ENCODE measurements at regions not wholly inside any gene's neighbourhood (a gene's known extent, or its start where the extent isn't known, plus 50 kb on each side); places are given as distances from the start of the nearest gene placed in this dataset.
"Not testable (repeated sequence)": the region's sequence is repeated elsewhere in the genome, so short reads cannot be mapped to it uniquely, and the experiment has no call there.

DNA sequence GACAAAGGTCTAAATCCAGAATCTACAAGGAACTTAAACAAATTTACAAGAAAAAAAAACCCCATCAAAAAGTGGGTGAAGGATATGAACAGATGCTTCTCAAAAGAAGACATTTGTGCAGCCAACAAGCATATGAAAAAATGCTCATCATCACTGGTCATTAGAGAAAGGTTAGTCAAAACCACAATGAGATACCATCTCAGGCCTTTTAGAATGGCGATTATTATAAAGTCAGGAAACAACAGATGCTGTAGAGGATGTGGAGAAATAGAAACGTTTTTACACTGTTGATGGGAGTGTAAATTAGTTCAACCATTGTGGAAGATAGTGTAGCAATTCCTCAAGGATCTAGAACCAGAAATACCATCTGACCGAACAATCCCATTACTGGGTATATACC, 518.9 kb upstream of the CCDC54 start:
- H3K9me3 ChIP-seq (ENCODE audit: control insufficient read depth, low read depth, low read length); DNase-seq; H3K27ac ChIP-seq (ENCODE audit: low read length); H3K4me1 ChIP-seq (ENCODE audit: control insufficient read depth, insufficient read depth, low read length); H3K27me3 ChIP-seq (ENCODE audit: control insufficient read depth, insufficient read depth, low read length); H3K4me3 ChIP-seq (ENCODE audit: low read length); H3K36me3 ChIP-seq (ENCODE audit: control insufficient read depth, insufficient read depth, low read length): not testable (repeated sequence)
- WGBS (ENCODE audit: insufficient coverage, low lambda C conversion rate): 100% methylated on average over 1 of the region's 3 CpGs

DNA sequence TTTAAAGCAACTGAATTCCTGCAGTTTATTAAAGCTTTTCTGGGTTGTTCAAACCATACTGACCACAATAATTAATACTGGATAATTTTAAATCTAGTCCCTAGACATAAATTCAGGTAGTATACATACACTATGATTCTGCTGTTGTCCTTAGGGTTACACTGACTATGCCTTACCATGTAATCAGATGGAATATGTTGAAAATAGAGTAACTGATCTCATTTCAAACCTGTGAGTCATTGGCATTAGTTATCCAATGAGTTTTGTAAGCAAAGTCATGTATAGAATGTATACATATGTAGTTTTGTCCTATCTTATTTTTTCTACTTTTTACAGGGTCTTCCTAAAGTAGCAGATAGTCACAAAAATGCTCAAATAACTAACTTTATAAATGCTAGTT, 517.1 kb upstream of the CCDC54 start:
- no peak overlapping the region for H3K4me3 ChIP-seq (ENCODE audit: low read length)
- DNase-seq: no peak
- no peaks in the 10 kb centered on the region for H3K27me3 ChIP-seq (ENCODE audit: control insufficient read depth, insufficient read depth, low read length)
- no peaks in the 10 kb centered on the region for H3K4me1 ChIP-seq (ENCODE audit: control insufficient read depth, insufficient read depth, low read length)
- no peaks in the 10 kb centered on the region for H3K36me3 ChIP-seq (ENCODE audit: control insufficient read depth, insufficient read depth, low read length)
- no peaks in the 10 kb centered on the region for H3K9me3 ChIP-seq (ENCODE audit: control insufficient read depth, low read depth, low read length)
- no peak overlapping the region for H3K27ac ChIP-seq (ENCODE audit: low read length)

DNA sequence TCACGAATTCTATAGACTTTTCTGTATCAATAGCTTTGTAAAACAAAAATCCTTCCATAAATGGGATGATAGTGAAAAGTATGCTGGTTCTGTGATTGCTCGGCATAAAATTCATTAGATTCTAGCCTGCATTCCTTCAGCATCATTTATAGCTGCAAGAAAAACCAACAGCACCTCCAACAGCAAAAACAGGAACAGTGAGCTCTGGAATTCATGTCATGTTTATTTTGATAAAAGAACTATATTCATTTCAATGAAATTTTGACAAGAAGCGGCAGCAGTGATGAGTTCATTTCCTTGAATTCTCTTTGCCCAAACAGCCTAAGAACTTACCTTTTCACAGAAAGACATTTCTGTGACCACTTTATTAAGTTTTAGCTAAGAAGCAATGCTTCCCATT, 515.2 kb upstream of the CCDC54 start:
- H3K27me3 ChIP-seq (ENCODE audit: control insufficient read depth, insufficient read depth, low read length): no peaks in the 10 kb centered on the region
- H3K27ac ChIP-seq (ENCODE audit: low read length): no peak overlapping the region
- no peaks in the 10 kb centered on the region for H3K36me3 ChIP-seq (ENCODE audit: control insufficient read depth, insufficient read depth, low read length)
- 70% methylated on average over 2 of the region's 3 CpGs for WGBS (ENCODE audit: insufficient coverage, low lambda C conversion rate)
- H3K4me3 ChIP-seq (ENCODE audit: low read length): no peak overlapping the region
- H3K4me1 ChIP-seq (ENCODE audit: control insufficient read depth, insufficient read depth, low read length): no peaks in the 10 kb centered on the region
- no peak for DNase-seq
- no peaks in the 10 kb centered on the region for H3K9me3 ChIP-seq (ENCODE audit: control insufficient read depth, low read depth, low read length)

DNA sequence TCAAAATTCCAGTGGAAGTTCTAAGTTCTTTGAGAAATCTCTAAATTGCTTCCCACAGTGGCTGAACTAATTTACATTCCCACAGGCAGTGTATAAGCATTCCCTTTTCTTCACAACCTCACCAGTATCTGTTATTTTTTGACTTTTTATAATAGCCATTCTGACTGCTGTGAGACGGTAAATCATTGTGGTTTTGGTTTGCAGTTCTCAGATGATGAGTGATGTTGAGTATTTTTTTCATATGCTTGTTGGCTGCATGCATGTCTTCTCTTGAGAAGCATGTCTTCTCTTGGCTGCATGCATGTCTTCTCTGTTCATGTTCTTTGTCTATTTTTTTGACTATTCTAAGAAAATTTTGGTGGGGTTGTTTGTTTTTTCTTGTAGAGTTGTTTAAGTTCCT, 499.6 kb upstream of the CCDC54 start:
- Histone ChIP-seq H3K9me3 (ENCODE audit: control insufficient read depth, low read depth, low read length) (no peaks in the 10 kb centered on the region), H3K36me3 (ENCODE audit: control insufficient read depth, insufficient read depth, low read length) (no peaks in the 10 kb centered on the region), H3K27me3 (ENCODE audit: control insufficient read depth, insufficient read depth, low read length) (no peaks in the 10 kb centered on the region), H3K4me1 (ENCODE audit: control insufficient read depth, insufficient read depth, low read length) (no peaks in the 10 kb centered on the region), H3K4me3 (ENCODE audit: low read length) (no peak overlapping the region), H3K27ac (ENCODE audit: low read length) (no peak overlapping the region)
- no peak for DNase-seq
- WGBS (ENCODE audit: insufficient coverage, low lambda C conversion rate): no CpG with 5 or more reads among the region's 1 CpG

DNA sequence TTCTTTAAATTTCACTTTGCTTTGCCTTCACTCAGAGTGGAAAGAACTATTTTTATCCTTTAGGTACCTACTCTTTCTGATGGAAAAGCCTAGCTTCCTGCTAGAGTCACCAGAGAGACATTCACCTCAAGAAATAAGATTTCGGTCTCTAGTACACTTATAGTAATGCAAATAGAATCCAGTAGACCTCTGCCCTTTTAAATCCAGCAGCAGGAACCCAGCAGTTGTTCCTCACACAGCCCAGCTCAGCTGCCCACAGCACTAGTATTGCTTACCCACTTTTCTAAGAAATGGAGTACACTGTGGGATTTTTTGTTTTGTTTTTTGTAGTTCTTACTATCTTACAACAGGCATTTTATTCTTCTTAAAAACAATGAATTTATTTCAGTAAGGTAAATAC, 497.0 kb upstream of the CCDC54 start:
- Histone ChIP-seq H3K27ac (ENCODE audit: low read length) (no peak overlapping the region), H3K4me3 (ENCODE audit: low read length) (no peak overlapping the region), H3K27me3 (ENCODE audit: control insufficient read depth, insufficient read depth, low read length) (no peaks in the 10 kb centered on the region), H3K9me3 (ENCODE audit: control insufficient read depth, low read depth, low read length) (no peaks in the 10 kb centered on the region), H3K4me1 (ENCODE audit: control insufficient read depth, insufficient read depth, low read length) (no peaks in the 10 kb centered on the region), H3K36me3 (ENCODE audit: control insufficient read depth, insufficient read depth, low read length) (no peaks in the 10 kb centered on the region)
- no peak for DNase-seq
- WGBS (ENCODE audit: insufficient coverage, low lambda C conversion rate): no CpG with 5 or more reads among the region's 1 CpG

DNA sequence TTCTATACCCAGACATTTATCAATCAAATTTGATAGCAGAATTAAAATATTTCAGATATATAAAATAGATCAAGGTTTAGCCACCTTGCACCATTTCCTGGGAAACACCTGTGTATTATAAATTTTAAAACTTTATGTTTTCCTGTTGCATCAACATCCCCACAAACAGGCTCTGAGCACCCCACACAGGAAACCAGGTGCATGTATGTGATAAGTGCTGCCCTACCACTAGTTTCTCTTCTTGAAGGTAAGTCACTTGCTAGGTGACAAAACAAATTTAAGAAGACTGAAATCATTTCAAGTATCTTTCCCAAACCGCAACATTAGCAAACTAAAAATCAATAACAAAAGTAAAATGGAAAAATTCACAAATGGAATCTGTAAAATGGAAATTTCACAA, 496.1 kb upstream of the CCDC54 start:
- Histone ChIP-seq H3K36me3 (ENCODE audit: control insufficient read depth, insufficient read depth, low read length) (no peaks in the 10 kb centered on the region), H3K27ac (ENCODE audit: low read length) (no peak overlapping the region), H3K4me1 (ENCODE audit: control insufficient read depth, insufficient read depth, low read length) (no peaks in the 10 kb centered on the region), H3K27me3 (ENCODE audit: control insufficient read depth, insufficient read depth, low read length) (no peaks in the 10 kb centered on the region), H3K9me3 (ENCODE audit: control insufficient read depth, low read depth, low read length) (no peaks in the 10 kb centered on the region), H3K4me3 (ENCODE audit: low read length) (no peak overlapping the region)
- WGBS (ENCODE audit: insufficient coverage, low lambda C conversion rate): no CpG with 5 or more reads among the region's 1 CpG
- no peak for DNase-seq

DNA sequence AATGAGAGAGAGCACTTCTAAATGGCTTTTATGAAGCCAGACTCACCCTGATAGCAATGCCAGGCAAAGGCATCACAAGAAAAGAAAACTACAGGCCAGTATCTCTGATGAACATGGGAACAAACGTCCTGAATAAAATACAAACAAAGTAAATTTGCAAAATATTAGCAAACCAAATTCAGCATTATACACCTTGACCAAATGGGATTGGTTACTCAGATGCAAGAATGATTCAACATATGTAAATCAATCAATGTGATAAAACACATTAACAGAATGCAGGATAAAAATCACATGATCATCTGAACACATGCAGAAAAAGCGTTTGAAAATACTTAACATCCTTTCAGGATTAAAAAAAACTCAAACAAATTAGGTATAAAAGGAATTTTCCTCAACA, 494.9 kb upstream of the CCDC54 start:
- Histone ChIP-seq H3K4me1 (ENCODE audit: control insufficient read depth, insufficient read depth, low read length) (no peaks in the 10 kb centered on the region), H3K36me3 (ENCODE audit: control insufficient read depth, insufficient read depth, low read length) (no peaks in the 10 kb centered on the region), H3K4me3 (ENCODE audit: low read length) (no peak overlapping the region), H3K27ac (ENCODE audit: low read length) (no peak overlapping the region), H3K27me3 (ENCODE audit: control insufficient read depth, insufficient read depth, low read length) (no peaks in the 10 kb centered on the region), H3K9me3 (ENCODE audit: control insufficient read depth, low read depth, low read length) (no peaks in the 10 kb centered on the region)
- WGBS (ENCODE audit: insufficient coverage, low lambda C conversion rate): 75% methylated on average over 2 of the region's 2 CpGs
- DNase-seq: no peak

DNA sequence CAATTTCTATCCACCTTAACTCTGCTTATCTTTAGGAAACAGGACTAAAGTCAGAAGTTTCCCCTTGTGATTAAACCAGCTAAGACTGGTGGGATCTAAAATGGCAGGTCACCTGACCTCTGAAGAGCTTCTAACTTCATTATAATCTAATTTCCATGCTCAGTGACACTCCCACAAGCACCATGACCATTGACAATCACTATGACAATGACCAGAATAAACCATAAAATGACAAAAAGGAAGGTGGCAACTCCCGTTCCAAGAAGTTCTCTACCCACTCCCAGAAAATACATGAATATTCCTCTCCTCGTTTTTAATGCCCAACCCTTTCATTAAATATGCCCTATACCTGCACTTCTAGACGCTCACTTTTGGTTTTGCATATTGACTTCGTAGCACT, 471.2 kb upstream of the CCDC54 start:
- Histone ChIP-seq H3K27me3 (ENCODE audit: control insufficient read depth, insufficient read depth, low read length) (no peaks in the 10 kb centered on the region), H3K36me3 (ENCODE audit: control insufficient read depth, insufficient read depth, low read length) (no peaks in the 10 kb centered on the region), H3K27ac (ENCODE audit: low read length) (no peak overlapping the region), H3K4me3 (ENCODE audit: low read length) (no peak overlapping the region), H3K4me1 (ENCODE audit: control insufficient read depth, insufficient read depth, low read length) (no peaks in the 10 kb centered on the region), H3K9me3 (ENCODE audit: control insufficient read depth, low read depth, low read length) (peaks cover 4% of the 10 kb centered on the region)
- no peak for DNase-seq
- WGBS (ENCODE audit: insufficient coverage, low lambda C conversion rate): no CpG with 5 or more reads among the region's 4 CpGs

DNA sequence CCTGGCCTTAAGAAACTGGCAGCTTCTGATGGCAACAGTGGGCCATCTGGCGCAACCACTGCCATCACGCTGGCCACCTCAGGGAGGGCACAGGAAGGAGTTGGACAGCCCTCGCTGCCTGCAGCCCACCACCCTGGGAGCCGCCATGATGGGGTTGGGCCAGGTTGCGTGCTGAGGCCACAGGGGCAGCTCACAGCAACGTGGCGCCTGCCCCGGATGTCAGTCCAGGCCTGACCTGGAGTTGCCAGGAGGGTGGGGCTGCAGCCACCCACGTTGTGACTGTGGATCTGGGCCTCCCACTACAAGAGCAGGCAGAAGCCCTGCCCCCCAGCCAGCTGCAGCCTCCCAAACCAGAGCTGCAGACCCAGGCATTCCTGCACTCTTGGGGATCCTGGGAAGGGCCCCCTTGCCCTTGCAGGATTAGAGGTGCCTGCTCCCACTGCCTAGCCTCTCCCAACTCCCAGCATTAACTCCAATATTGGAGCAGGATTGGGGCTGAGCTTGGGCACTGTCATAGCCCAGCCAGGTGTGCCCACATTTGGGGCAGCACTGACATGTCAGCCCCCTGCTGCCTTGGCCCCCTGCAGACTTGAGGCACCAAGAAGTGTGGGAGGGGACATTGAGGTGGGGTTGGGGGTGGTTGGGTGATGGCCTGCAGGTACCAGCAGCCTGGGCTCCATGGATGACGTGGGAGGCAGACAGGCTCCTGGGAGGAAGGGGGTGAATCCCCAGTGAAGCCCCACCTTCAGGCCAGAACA, 468.9 kb upstream of the CCDC54 start:
- WGBS (ENCODE audit: insufficient coverage, low lambda C conversion rate): no CpG with 5 or more reads among the region's 10 CpGs
- Histone ChIP-seq H3K27ac (ENCODE audit: low read length) (no peak overlapping the region), H3K27me3 (ENCODE audit: control insufficient read depth, insufficient read depth, low read length) (no peaks in the 10 kb centered on the region), H3K4me3 (ENCODE audit: low read length) (no peak overlapping the region), H3K4me1 (ENCODE audit: control insufficient read depth, insufficient read depth, low read length) (no peaks in the 10 kb centered on the region), H3K36me3 (ENCODE audit: control insufficient read depth, insufficient read depth, low read length) (no peaks in the 10 kb centered on the region), H3K9me3 (ENCODE audit: control insufficient read depth, low read depth, low read length) (peaks cover 4% of the 10 kb centered on the region)
- DNase-seq: no peak

DNA sequence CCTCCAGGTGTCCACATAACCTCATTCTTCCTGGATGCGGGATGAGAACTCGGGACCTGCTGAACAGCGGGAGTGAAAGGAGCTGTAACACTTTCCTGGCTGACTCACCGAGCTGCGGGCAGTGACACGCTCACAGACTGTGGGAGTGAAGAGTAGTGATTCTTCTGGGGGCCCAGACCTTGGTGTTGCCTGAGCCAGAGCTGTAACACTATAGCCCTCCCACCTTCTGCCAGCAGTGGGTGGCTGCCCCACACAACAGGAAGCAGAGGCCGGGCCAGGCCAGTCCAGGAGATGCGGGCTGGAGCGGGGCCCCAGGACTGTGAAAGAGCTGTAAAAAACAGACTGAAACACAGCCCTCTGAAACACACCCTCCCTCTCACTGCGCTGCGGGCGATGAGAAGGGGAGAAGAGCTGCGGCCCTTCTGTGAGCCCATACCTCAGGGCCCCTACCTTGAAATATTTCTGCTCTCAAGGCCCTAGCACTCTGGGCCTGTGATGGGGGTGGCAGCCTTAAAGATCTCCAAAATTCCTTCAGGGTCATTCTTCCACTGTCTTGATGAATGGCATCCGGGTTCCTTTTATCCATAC, 464.0 kb upstream of the CCDC54 start:
- WGBS (ENCODE audit: insufficient coverage, low lambda C conversion rate): 100% methylated on average over 1 of the region's 14 CpGs
- Histone ChIP-seq H3K4me3 (ENCODE audit: low read length) (no peak overlapping the region), H3K27ac (ENCODE audit: low read length) (no peak overlapping the region), H3K4me1 (ENCODE audit: control insufficient read depth, insufficient read depth, low read length) (no peaks in the 10 kb centered on the region), H3K27me3 (ENCODE audit: control insufficient read depth, insufficient read depth, low read length) (no peaks in the 10 kb centered on the region), H3K36me3 (ENCODE audit: control insufficient read depth, insufficient read depth, low read length) (no peaks in the 10 kb centered on the region), H3K9me3 (ENCODE audit: control insufficient read depth, low read depth, low read length) (peaks cover 2% of the 10 kb centered on the region)
- DNase-seq: no peak

DNA sequence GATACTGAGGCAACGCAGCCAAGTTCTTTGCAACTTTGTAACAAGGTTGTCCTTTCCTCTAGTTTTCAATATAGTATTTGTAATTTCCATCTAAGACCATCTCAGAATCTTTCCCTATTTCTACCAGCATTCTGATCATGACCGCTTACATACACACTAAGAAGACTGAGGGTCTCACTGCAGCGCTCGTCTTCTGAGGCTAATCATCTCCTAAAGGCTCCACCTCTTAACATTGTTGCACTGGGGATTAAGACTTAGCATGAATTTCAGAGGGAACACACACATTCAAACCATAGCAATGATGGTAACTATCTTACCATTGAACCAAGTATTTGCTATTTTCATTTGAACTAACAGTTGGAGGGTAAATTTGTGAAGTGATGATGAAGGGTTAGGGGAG, 463.3 kb upstream of the CCDC54 start:
- Histone ChIP-seq H3K27ac (ENCODE audit: low read length) (no peak overlapping the region), H3K4me1 (ENCODE audit: control insufficient read depth, insufficient read depth, low read length) (no peaks in the 10 kb centered on the region), H3K36me3 (ENCODE audit: control insufficient read depth, insufficient read depth, low read length) (no peaks in the 10 kb centered on the region), H3K4me3 (ENCODE audit: low read length) (no peak overlapping the region), H3K9me3 (ENCODE audit: control insufficient read depth, low read depth, low read length) (no peaks in the 10 kb centered on the region), H3K27me3 (ENCODE audit: control insufficient read depth, insufficient read depth, low read length) (no peaks in the 10 kb centered on the region)
- WGBS (ENCODE audit: insufficient coverage, low lambda C conversion rate): no CpG with 5 or more reads among the region's 4 CpGs
- DNase-seq: no peak
